NCI-H748 (cell line): ENCODE measurements at regions not wholly inside any gene's neighbourhood (a gene's known extent, or its start where the extent isn't known, plus 50 kb on each side); places are given as distances from the start of the nearest gene placed in this dataset.

ENCODE experiments used
- DNase-seq: peaks from one replicate; lab custom pipeline; 2025; ENCODE audit not compliant: unreplicated experiment; lab: John Stamatoyannopoulos, UW

DNA sequence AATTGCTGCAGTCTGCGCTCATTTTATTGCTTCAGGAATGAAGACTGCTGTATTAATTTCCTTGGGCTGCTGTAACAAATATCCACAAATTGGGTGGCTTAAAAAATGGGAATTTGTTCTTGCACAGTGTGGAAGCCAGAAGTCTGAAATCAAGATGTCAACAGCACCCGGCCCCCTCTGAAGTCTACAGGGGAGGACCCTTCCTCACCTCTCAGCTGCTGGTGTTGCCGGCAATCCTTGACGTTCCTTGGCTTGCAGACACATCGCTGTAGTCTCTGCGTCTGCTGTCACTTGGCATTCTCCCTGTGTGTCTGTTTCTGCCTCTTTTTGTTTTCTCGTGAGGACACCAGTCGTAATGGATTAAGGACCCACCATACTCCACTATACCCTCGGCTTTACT, 166.2 kb downstream of the PTPN20 start:
- no peak for DNase-seq

DNA sequence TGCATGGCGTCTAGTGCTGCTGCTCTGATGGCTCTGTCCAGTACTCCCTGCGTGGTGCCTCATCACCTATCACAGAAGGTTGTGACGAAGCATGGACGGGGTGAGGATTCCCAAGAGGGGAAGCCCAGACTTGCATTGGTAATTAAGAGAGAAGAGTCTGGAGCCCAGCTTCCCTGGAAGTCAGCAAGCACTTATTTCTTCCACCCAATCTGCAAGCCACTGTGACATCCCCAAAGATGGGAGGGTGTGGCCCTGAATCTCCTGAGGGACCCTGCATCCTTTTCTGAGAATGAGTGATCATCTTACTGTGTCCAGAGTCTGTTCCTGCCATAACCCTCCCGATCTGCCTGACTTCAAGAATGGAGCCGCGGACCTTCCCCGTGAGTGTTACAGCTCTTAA, 166.7 kb downstream of the PTPN20 start:
- DNase-seq: no peak

DNA sequence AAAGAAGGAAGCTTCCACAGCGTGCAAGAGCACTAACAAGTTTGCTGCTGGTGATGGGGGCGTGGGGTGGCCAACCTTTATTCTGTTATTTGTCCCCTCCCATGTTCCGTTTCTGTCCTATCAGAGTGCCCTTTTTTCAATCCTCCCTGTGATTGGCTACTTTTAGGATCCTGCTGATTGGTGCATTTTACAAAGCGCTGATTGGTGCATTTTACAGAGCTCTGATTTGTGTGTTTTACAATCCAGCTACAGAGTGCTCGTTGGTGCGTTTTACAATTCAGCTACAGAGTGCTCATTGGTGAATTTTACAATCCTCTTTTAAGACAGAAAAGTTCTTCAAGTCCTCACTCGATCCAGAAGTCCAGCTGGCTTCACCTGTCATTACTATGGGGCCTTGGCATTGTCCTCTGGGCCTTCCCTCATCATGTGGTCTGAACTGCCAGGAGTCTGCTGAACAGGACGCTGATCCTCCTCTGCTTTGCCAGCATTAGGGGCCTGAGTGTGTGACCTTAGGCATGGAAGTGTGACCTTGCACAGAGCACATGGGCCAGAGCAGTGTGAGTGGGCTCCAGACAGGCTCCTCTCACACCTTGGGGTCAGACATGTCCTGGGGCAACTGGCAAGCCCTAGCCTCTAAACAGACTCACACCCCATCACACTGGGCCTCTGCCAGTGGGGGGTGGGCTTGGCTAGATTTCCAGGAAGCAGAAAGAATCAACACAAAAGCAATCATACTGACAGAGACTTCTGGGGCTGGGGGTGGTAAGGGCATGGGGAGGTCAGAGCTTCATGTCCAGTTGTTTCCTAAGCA, 167.4 kb downstream of the PTPN20 start:
- DNase-seq: no peak

DNA sequence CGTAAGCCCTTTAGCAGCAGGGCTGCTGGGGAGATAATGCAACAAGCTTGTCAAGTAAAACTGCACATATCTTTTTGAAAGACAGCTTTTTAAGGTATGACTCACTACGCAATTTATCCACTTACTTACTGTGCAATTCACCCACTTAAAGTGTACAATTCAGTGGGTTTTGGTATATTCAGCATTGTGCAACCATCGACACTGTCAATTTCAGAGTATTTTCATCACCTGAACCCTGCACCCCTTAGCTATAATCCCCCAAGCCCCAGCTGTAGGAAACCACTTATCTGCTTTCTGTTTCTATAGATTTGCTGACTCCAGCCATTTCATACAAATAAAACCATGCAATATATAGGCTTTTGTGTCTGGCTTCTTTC, 168.0 kb downstream of the PTPN20 start:
- DNase-seq: no peak

DNA sequence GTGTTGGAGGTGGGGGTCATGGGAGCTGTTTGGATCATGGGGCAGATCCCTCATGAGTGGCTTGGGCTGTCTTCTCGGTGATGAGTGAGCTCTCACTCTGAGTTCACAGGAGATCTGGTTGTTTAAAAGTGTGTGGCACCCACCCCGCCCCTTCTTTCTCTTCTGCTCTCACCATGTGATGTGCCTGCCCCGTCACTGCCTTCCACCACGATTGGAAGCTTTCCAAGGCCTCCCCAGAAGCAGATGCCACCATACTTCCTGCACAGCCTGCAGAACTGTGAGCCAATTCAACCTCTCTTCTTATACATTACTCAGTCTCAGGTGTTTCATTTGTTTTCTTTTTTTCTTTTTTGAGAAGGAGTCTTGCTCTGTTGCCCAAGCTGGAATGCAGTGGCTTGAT, 170.0 kb downstream of the PTPN20 start:
- no peak for DNase-seq

DNA sequence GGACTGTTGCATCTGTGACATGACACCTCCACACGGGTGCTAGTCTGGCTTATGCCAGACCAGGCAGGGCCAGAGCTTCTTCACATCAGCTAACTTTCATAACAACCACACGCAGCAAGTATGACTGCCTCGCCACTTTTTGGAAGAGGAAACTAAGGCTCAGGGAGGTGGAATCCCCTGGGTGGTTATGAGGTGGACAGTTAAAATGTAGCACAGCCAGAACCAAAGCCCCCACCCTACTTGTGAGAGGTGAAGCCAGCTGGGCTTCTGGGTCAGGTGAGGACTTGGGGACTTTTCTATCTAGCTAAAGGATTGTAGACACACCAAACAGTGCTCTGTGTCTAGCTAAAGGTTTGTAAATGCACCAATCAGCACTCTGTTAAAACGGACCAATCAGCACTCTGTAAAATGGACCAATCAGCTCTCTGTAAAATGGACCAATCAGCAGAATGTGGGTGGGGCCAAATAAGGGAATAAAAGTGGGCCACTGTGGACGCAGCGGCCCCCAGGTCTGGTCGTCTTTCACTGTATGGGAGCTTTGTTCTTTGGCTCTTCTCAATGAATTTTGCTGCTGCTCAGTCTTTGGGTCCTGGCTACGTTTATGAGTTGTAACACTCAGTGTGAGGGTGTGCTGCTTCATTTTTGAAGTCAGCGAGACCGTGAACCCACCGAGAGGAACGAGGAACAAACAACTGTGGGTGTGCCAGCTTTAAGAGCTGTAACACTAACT, 171.0 kb downstream of the PTPN20 start:
- no peak for DNase-seq

DNA sequence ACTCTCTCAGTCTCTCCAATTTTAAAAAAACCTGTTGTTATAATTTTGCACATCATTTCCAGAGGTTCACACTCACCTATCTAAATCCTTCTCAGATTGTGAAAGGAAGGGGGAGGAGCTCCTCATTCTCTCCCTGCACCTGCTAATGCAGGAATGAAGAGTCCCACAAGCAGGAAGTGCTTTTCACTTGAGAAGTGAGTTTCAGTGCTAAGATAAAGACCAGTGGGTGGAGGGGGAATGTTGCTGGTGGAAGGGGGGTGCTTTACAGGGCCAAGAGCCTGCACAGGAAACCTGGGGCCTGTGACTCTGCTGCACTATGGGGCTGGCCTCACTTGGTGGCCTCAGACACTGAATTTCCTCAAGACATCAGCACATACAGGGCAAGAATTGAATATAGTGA, 176.4 kb downstream of the PTPN20 start:
- no peak for DNase-seq

DNA sequence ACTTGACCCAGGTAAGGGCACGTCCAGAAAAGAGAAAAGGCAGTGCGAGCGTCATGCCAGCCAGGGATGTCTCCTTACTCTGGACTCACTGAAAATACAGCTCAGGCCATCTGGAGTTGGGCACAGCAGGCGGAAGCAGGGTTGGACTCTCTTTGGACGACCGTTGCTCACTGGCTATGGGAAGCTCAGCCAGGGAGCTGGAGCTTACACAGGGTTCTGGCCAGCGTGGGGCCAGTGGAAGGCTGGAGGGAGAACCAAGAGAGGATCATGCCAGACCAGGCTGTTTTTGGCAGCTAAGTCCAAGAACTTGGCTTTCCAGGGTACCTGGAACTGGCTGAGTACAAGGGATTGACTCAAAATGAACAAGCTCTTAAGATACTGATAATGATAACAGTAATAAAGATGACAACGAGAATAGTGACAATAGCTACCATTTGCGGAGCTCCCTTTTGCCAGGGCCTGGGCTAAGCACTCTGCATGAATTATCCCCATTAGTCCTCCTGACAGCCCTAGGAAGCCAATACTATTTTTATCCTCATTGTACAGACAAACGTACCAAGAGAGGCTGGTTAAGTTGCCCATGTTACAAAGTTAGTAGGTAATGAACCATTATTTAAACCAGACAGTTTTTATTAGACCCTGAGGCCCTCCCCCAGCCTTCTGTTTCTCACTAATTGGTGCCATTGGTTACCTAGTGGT, 177.6 kb downstream of the PTPN20 start:
- DNase-seq: no peak

DNA sequence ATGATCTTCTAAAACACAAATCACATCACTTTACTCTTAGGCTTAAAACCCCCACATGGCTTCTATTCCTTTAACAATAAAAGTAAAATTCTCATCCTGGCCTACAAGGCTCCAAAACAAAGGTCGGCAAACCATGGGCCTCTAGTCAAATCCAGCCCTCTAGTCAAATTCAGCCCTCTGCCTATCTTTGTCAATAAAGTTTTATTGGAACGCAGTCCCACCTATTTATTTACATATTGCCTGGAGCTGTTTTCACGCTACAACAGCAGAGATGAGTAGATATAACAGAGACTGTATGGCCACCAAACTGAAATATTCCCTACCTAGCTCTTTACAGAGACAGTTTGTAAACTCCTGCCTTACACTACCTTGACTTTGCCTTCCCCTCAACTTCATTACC, 178.8 kb downstream of the PTPN20 start:
- no peak for DNase-seq

DNA sequence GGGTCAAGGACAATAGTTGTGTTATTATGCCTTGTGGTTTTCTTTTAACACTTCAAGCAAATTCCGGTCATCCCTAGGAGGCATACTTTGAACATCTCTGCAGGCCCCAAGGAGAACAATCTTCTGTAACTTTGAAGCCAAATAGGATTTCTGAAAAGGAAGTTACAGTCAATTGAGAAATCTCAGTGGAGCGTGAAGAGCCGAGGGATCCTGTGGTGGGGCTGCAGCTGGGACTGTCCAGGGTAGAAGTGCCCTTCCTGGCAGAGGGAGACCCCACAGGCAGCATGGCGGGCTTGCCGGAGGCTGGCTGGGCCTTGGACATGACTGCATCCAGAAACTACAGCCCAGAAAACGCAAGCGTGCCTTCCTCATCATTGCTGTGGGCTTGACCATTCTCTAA, 179.7 kb downstream of the PTPN20 start:
- no peak for DNase-seq

DNA sequence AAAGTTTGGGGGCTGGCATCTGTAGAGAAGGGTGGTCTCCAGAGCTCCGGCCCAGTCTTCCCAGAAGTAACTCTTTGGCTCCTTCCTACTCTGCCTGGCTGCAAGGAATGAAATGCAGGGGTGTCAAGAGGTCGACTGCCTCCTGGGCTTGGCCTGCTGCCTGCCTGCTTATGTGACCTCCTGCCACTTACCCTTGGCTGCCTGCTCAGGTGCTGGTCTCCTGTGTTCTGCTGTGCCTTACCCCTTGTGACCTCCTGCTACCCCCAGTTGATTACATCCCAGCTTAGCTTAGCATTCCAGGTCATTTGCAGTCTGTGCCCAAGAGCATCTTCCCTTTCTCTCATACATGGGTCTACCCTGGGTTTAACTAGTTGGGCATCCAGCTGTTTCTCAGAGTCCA, 180.2 kb downstream of the PTPN20 start:
- DNase-seq: no peak

DNA sequence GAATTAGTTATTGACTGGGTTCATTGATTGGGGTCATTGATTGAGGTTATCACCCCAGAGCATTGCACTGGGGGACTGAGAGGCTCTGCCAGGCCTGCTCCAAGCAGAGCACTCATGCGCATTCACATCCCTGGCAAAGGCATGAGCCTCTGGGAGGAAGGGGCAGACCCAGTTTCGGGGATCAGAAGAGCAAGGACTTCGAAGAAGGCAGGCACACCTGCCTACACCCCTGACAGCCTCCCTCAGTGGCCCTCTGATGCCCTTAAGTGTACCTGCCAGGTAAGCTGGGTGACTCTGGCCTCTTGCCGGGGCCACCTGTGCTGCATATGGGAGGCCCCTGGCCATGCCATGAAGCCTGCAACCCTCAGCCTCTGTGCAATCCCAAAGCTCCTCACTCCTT, 181.1 kb downstream of the PTPN20 start:
- no peak for DNase-seq

DNA sequence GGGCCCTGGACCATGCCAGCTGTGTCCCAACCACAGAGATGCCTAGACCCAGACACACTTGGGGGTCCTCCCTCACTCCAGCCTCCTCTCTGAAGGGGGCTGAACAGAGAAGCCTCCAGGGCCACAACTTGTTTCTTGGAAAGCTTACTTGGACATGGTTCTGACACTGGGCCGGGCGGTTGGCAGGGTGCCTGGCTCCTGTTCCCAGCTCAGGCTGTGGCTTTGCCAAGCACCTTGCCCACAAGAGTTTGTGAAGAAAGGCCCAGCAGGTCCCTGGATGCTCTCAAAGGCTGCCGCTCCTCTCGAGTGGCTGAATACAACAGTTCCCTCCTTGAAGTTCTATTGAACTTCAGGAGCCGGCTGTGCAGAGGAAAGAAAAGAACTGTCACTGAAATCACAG, 181.6 kb downstream of the PTPN20 start:
- no peak for DNase-seq

DNA sequence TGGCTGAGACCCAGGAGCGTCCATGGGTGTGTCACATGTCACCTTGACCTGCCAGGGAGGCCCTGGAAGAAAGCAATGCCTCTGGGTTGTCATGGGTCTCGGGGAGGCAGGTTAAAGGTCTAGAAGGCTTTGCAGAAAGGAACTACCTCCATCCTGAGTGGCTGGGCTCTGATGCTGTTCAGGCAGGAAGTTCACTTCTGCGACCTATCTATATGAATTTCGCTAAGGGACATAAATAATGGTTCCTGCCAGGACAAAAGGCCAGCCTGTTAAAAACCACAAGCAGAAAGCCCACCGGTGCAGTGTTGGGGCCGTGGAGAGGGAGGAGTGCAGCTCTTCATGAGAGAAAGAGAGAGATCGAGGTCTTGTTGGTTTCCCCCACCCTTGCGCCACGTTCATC, 182.9 kb downstream of the PTPN20 start:
- no peak for DNase-seq

DNA sequence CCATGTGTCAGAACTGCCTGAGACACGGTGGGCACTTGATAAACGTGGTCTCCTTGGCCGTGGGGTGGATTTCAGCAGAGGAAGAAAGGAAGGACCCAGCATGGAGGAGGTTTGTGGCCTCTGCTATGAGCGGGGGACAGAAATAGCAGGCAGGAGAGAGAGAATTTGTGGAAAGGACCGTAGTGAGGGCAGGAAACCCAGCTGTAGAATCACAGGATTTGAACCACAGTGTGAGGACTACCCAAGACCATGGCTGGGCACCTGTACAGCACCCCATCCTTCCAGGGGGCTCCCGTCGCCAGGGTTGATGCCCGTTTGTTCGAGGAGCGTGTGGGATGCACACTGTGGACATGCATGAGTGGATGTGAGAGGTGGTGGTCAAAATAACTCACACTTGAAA, 183.4 kb downstream of the PTPN20 start:
- no peak for DNase-seq

DNA sequence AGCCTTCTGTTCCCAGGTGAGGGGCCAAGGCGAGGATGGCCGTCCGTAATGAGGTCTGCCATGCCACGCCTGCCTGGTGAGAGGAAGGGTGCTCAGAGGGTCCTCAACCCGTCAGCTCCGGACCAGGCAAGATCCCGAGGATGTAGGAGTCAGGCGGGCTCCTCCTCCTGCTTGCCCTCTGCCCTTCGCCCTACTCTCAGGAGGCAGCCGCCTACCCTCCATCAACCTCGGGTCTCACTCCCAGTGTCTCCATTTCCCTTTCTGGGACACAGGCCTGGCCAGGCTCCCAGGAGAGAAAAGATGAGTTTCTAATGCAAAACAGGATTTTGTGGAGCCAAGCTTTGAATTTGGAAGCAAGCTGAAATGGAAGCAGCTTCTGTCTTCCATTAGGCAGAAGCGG, 184.0 kb downstream of the PTPN20 start:
- DNase-seq: no peak

DNA sequence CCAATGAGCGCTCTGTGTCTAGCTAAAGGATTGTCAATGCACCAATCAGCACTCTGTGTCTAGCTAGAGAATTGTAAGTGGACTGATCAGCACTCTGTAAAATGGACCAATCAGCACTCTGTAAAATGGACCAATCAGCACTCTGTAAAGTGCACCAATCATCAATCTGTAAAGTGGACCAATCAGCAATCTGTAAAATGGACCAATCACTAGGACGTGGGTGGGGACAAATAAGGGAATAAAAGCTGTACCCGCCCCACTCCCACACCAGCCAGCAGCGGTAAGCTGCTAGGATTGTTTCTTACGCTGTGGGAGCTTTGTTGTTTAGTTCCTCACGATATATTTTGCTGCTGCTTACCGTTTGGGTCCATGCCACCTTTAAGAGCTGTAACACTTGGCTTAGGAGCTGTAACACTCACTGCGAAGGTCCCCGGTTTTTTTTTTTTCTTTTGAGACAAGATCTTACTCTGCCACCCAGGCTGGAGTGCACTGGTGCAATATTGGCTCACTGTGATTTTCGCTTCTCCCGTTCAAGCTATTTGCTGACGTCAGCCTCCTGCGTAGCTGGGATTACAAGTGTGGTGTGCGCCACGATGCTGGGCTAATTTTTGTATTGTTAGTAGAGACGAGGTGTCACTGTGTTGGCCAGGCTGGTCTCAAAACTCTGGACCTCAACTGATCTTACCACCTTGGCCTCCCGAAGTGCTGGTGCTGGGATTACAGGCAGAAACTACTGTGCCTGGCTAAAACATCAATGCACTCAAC, 184.8 kb downstream of the PTPN20 start:
- DNase-seq: no peak

DNA sequence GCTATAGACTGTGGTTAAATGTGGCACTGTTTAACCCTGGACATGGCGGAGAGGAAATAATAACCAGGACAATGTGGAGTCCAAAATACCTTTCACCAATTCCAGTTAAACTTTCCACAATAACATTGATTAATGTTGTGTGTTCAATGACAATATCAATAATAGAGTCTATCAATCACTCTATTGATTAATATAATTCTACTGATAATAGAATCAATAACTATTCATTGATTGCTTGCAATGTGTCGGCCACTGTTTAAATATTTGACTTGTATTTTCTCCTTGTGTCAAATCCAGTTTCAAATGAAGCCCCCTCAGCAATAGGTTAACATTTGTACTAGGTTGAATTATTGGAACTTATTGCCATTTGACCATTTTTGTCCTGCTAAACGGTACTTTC, 187.0 kb downstream of the PTPN20 start:
- DNase-seq: no peak

DNA sequence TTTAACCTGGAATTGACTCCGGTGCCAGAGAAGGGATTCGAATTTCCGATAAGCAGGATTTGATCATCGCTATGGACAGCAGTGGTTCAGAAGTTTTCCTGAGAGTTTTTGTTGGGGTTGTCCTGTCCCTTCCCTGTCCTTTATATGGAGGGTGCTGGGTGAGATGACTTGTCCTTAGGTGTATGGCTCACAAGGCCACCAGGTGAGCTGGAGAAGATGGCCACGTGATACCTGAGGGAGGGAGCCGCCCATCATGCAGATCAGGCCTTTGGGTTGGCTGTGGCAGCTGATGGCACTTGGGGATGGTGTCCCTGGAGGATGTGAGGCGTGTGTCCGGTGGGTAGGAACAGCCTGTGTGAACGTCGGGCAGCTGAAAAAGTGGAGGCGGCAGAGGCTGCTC, 187.7 kb downstream of the PTPN20 start:
- no peak for DNase-seq

DNA sequence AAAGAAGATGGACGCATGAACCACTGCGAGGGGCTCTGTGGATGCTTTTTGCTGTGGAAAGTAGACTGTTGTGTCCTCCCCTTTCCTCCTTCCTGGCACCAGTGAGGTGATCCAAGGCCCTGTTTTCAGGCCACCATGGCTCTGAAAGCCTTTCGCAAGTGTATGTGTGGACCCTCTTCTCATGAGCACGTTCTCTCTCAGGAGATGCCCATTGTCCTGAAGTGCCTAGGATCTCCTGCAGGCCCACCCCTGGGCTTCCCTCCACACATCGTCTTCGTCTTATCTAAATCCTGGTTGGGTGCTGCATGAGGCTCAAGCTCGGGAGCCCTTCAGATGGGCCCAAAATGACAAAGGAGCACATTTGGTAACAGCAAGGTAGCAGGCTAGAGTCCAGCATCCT, 188.2 kb downstream of the PTPN20 start:
- DNase-seq: no peak

DNA sequence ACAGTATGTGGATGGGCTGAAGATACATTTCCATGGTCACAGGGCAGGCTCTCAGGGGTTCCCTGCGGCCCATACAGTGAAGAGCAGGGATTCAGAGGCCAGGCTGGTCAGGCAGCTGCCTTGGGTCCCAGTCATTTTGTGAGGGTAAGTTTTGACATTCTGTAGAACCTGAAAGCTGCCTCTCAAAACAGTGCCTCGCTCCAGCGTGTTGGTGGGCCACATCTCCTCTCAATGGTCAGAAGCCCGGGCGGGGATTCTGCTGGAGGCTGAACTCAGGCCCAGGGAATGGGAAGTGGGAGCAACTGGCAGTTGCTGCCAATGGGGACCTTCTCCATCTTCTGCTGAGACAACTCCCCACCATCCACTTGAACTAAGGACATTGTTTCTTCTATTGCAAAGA, 190.0 kb downstream of the PTPN20 start:
- no peak for DNase-seq
